ENCODE measurements at regions not wholly inside any gene's neighbourhood (a gene's known extent, or its start where the extent isn't known, plus 50 kb on each side); places are given as distances from the start of the nearest gene placed in this dataset.

DNA sequence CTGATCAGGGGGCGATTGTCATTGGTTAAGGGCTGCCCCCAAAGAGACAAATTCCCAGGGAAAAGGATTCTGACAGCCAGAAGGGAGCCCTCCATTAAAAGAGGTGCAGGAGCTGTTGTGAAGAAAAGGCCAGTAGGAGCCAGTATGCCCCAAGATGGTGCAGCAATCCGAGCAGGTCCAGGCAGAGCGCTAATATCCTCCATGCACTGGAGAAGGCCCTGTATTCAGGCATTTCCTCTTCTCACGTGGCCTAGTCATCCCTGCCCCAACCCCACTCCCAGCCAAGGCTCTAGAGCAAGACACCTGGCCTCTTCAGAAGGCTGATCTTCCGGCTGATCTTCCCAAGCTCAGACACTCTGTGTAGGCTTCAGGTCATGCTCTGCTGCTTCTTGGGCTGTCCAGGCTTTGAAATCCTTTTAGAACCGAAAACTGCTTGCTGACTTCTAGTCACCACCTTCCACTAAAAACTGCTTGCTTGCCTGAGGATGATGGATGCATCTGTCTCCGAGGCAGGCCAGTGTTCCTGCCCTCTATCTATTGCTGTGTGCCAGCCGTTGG, 77.4 kb downstream of the CYP26A1 start:
- Histone ChIP-seq H3K4me1 (no peaks in the 10 kb centered on the region), H3K4me3 (no peak overlapping the region), H3K27me3 (no peaks in the 10 kb centered on the region), H3K36me3 (no peaks in the 10 kb centered on the region), H3K9me3 (peaks cover 0 to 31% (median 0%) of the 10 kb centered on the region in 4 donors), H3K27ac (no peak overlapping the region)
- no peak for DNase-seq (ENCODE audit: low spot score in 2 of 2)
- no peak for TF ChIP-seq EP300 (IDR thresholded peaks at IDR 0.05)
- TF ChIP-seq POLR2A (IDR thresholded peaks at IDR 0.05), result no peak
- TF ChIP-seq, protein P1, sequence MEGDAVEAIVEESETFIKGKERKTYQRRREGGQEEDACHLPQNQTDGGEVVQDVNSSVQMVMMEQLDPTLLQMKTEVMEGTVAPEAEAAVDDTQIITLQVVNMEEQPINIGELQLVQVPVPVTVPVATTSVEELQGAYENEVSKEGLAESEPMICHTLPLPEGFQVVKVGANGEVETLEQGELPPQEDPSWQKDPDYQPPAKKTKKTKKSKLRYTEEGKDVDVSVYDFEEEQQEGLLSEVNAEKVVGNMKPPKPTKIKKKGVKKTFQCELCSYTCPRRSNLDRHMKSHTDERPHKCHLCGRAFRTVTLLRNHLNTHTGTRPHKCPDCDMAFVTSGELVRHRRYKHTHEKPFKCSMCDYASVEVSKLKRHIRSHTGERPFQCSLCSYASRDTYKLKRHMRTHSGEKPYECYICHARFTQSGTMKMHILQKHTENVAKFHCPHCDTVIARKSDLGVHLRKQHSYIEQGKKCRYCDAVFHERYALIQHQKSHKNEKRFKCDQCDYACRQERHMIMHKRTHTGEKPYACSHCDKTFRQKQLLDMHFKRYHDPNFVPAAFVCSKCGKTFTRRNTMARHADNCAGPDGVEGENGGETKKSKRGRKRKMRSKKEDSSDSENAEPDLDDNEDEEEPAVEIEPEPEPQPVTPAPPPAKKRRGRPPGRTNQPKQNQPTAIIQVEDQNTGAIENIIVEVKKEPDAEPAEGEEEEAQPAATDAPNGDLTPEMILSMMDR (IDR thresholded peaks at IDR 0.05), result no peak
- WGBS, 2 donors, result 79 to 82% methylated on average over 8 of the region's 8 CpGs

DNA sequence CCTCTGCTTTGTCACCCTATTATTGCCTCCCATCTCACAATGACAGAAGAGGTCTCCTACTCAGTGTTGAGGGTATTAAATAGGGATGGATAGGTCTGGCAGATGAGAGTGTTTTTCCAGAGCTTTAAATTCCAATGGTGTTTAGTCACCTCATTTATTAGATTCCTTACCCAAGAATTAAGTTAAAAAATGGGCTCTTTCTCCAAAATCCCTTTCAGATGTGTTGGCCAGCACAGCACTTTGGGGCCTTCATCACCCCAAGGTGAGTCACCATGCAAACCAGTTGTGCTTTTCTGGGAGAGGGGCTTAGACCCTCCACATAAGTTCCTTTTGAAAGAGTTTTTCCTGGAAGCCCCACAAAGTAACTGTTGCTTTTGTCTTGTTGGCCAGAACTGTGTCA, 78.4 kb downstream of the CYP26A1 start:
- no peak overlapping the region for H3K27ac ChIP-seq
- H3K4me1 ChIP-seq, result no peaks in the 10 kb centered on the region
- H3K4me3 ChIP-seq, result no peak overlapping the region
- H3K9me3 ChIP-seq, result peaks cover 0 to 33% (median 0%) of the 10 kb centered on the region in 4 donors
- no peaks in the 10 kb centered on the region for H3K36me3 ChIP-seq
- TF ChIP-seq, protein P1 (IDR thresholded peaks at IDR 0.05), result no peak
- no peak for TF ChIP-seq EP300 (IDR thresholded peaks at IDR 0.05)
- TF ChIP-seq POLR2A (IDR thresholded peaks at IDR 0.05), result no peak
- no peak for DNase-seq (ENCODE audit: low spot score in 2 of 2)
- H3K27me3 ChIP-seq, result no peaks in the 10 kb centered on the region

DNA sequence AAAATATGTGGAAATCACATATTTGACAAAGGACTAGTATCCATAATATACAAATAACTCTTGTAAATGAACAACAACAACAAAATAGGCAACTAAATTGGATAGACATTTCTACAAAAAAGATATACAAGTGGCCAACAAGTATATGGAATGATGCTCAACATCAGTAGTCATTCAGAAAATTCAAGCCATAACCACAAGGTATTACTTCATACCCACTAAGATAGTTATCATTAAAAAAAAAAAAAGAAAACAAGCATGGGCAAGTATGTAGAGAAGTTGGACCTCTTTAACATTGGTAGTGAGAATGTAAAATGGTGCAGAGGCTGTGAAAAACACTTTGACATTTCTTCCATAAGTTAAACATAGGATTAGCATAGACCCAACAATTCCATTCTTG, 80.8 kb downstream of the CYP26A1 start:
- no peak for TF ChIP-seq POLR2A (IDR thresholded peaks at IDR 0.05)
- Histone ChIP-seq H3K4me1 (no peaks in the 10 kb centered on the region), H3K27me3 (no peaks in the 10 kb centered on the region), H3K4me3 (no peak overlapping the region), H3K9me3 (peaks cover 0 to 37% (median 0%) of the 10 kb centered on the region in 4 donors), H3K27ac (no peak overlapping the region), H3K36me3 (no peaks in the 10 kb centered on the region)
- no peak for DNase-seq (ENCODE audit: low spot score in 2 of 2)

DNA sequence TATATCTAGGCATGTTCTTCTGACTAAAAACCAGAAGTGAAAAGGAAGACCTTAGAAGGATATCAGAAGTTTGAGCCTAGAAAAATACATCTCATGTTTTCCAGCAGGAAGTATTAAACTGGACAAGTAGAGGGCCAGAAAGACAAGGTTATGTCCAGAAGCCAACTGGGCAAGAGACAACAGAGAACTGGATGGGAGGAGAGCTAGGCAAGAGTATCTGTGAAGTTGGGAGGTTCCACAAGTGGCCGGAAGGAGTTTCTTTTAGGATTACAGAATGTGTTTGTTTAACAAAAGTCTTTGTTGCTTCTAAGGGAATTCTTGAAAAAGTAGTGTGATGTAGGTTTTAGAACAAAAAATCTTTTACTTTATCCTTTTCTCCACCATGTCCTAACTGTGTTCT, 86.4 kb downstream of the CYP26A1 start:
- no peaks in the 10 kb centered on the region for H3K27me3 ChIP-seq
- H3K36me3 ChIP-seq, result no peaks in the 10 kb centered on the region
- no peak for DNase-seq (ENCODE audit: low spot score in 2 of 2)
- H3K27ac ChIP-seq, result no peak overlapping the region
- H3K9me3 ChIP-seq, result peaks cover 0 to 16% (median 0%) of the 10 kb centered on the region in 4 donors
- H3K4me1 ChIP-seq, result no peaks in the 10 kb centered on the region
- 67 to 74% methylated on average over 1 of the region's 1 CpG for WGBS, 2 donors
- TF ChIP-seq, protein P1 (IDR thresholded peaks at IDR 0.05), result no peak
- TF ChIP-seq POLR2A (IDR thresholded peaks at IDR 0.05), result no peak
- no peak for TF ChIP-seq EP300 (IDR thresholded peaks at IDR 0.05)
- no peak overlapping the region for H3K4me3 ChIP-seq

DNA sequence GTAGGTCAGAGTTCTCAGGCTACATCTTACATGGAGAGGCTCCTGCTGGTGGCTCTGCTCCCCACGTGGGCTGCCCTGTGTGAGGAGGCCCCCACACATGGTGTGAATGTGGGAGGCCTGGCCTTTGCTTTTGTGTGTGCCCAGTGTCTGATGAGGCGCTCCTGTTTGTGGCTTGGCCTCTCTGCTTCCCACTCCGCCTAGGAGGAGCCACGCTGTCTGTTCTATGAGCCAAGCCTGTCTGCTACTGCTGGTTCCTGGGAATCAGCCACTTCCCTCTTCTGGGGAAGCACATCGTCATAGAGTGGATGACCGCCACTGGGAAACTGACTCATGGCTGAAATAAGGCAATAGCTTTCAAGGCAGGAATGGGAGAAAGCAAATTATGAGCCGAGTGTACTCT, 87.1 kb downstream of the CYP26A1 start:
- Histone ChIP-seq H3K27ac (peak overlapping the region in 1 of 4 donors; percentile 15), H3K27me3 (no peaks in the 10 kb centered on the region), H3K4me3 (no peak overlapping the region), H3K9me3 (peaks cover 0 to 9% (median 0%) of the 10 kb centered on the region in 4 donors), H3K36me3 (no peaks in the 10 kb centered on the region), H3K4me1 (no peaks in the 10 kb centered on the region)
- DNase-seq (ENCODE audit: low spot score in 2 of 2), result peak; percentile 34 to 68
- WGBS, 2 donors, result 68 to 70% methylated on average over 7 of the region's 7 CpGs
- no peak for TF ChIP-seq POLR2A (IDR thresholded peaks at IDR 0.05)

DNA sequence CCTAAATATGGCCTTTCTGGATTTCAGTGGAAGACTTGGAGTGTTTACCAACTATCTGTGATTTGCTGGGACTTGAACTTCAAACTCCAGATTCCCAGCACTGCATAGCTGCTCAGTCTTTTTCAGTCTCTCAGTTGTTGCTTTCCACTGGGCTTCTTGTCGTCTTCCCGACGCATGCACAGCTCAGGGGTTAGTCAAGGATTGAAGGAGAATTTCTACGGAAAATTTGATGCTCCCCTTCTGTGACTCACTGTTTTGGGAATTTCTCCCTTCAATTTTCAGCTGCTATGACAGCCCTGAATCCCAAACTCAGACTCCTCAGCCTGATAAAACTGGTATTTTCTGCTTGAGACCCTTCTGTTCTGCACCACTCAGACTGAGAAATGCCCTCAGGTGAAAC, 91.7 kb downstream of the CYP26A1 start:
- Histone ChIP-seq H3K9me3 (peaks cover 0 to under 1% (median 0%) of the 10 kb centered on the region in 4 donors), H3K4me1 (no peaks in the 10 kb centered on the region), H3K36me3 (no peaks in the 10 kb centered on the region), H3K27ac (no peak overlapping the region), H3K27me3 (no peaks in the 10 kb centered on the region), H3K4me3 (no peak overlapping the region)
- no peak for DNase-seq (ENCODE audit: low spot score in 2 of 2)
- TF ChIP-seq EP300 (IDR thresholded peaks at IDR 0.05), result no peak
- no peak for TF ChIP-seq POLR2A (IDR thresholded peaks at IDR 0.05)
- TF ChIP-seq, protein P1 (IDR thresholded peaks at IDR 0.05), result no peak
- 70 to 76% methylated on average over 4 of the region's 4 CpGs for WGBS, 2 donors

Data from tibial nerve (tissue), 4 donors.